A673 (cell line): ENCODE measurements at regions not wholly inside any gene's neighbourhood (a gene's known extent, or its start where the extent isn't known, plus 50 kb on each side); places are given as distances from the start of the nearest gene placed in this dataset.
"Not testable (repeated sequence)": the region's sequence is repeated elsewhere in the genome, so short reads cannot be mapped to it uniquely, and the experiment has no call there.

Experiments used
- CTCF ChIP-seq: fragments of 300-800, 200-600 bp; sonication (generic); conservative IDR thresholded peaks from 2 replicates; pipeline ENCODE4 v1.5.1; 2017; ENCODE audit warnings: low read depth, mild to moderate bottlenecking, antibody characterized with exemption, low read length, moderate library complexity, mixed read lengths
- EZH2 ChIP-seq: fragments of 200-600 bp; sonication (generic); IDR thresholded peaks from 2 replicates; pipeline ENCODE4 v1.6.1; 2017; ENCODE audit warnings: borderline replicate concordance, low read depth, mild to moderate bottlenecking, mixed read lengths, antibody characterized with exemption, low read length; ENCODE audit not compliant: poor library complexity, severe bottlenecking

GRCh38 chrY:26265449-26265848 lies 643.5 kb downstream of the CDY1 start:
- TF ChIP-seq CTCF, EZH2: not testable (repeated sequence)
